ENCODE measurements at regions not wholly inside any gene's neighbourhood (a gene's known extent, or its start where the extent isn't known, plus 50 kb on each side); places are given as distances from the start of the nearest gene placed in this dataset.

GRCh38 chr5:158552241-158552640 is 547.5 kb downstream of the EBF1 start:
- no peak for TF ChIP-seq CTCF (IDR thresholded peaks at IDR 0.05)
- H3K4me3 ChIP-seq: no peak overlapping the region
- no peaks in the 10 kb centered on the region for H3K27me3 ChIP-seq
- no peak for DNase-seq
- H3K4me1 ChIP-seq: no peaks in the 10 kb centered on the region
- H3K9ac ChIP-seq (ENCODE audit: low read depth in 2 of 2, low read length in 2 of 2): no peak overlapping the region
- intact Hi-C loops (cut with DNase I): no loop called here
- H3K36me3 ChIP-seq: no peaks in the 10 kb centered on the region
- H3K9me3 ChIP-seq: no peaks in the 10 kb centered on the region
- H3K27ac ChIP-seq: no peak overlapping the region

GRCh38 chr5:158549311-158549710 is 550.4 kb downstream of the EBF1 start:
- H3K27me3 ChIP-seq: no peaks in the 10 kb centered on the region
- intact Hi-C loops (cut with DNase I): no loop called here
- TF ChIP-seq CTCF (IDR thresholded peaks at IDR 0.05): no peak

GRCh38 chr5:158546748-158547147 is 553.0 kb downstream of the EBF1 start:
- intact Hi-C loops (cut with DNase I): no loop called here
- Histone ChIP-seq H3K9ac (ENCODE audit: low read depth in 2 of 2, low read length in 2 of 2) (no peak overlapping the region), H3K36me3 (no peaks in the 10 kb centered on the region), H3K27ac (no peak overlapping the region), H3K4me1 (no peaks in the 10 kb centered on the region), H3K27me3 (no peaks in the 10 kb centered on the region), H3K4me3 (no peak overlapping the region), H3K9me3 (no peaks in the 10 kb centered on the region)
- DNase-seq: no peak
- no peak for TF ChIP-seq CTCF (IDR thresholded peaks at IDR 0.05)

More at GRCh38 chr5:158549311-158549710, 550.4 kb downstream of the EBF1 start:
- Histone ChIP-seq H3K9me3 (no peaks in the 10 kb centered on the region), H3K9ac (ENCODE audit: low read depth in 2 of 2, low read length in 2 of 2) (no peak overlapping the region), H3K27ac (no peak overlapping the region), H3K4me3 (no peak overlapping the region), H3K36me3 (no peaks in the 10 kb centered on the region), H3K4me1 (no peaks in the 10 kb centered on the region)
- no peak for DNase-seq

- no peak overlapping the region for H3K9ac ChIP-seq (ENCODE audit: low read depth in 2 of 2, low read length in 2 of 2)
- no peaks in the 10 kb centered on the region for H3K9me3 ChIP-seq
- no peak overlapping the region for H3K27ac ChIP-seq
- H3K27me3 ChIP-seq: no peaks in the 10 kb centered on the region
- H3K4me3 ChIP-seq: no peak overlapping the region
- no peak for DNase-seq
- intact Hi-C loops (cut with DNase I): no loop called here
- H3K4me1 ChIP-seq: no peaks in the 10 kb centered on the region
- TF ChIP-seq CTCF (IDR thresholded peaks at IDR 0.05): no peak
- H3K36me3 ChIP-seq: no peaks in the 10 kb centered on the region
Measured at GRCh38 chr5:158545949-158546530, 553.7 kb downstream of the EBF1 start.

- no peak overlapping the region for H3K4me3 ChIP-seq
- intact Hi-C loops (cut with DNase I): no loop called here
- H3K9me3 ChIP-seq: no peaks in the 10 kb centered on the region
- no peak for DNase-seq
- H3K4me1 ChIP-seq: no peaks in the 10 kb centered on the region
- H3K36me3 ChIP-seq: no peaks in the 10 kb centered on the region
- no peak for TF ChIP-seq CTCF (IDR thresholded peaks at IDR 0.05)
- no peaks in the 10 kb centered on the region for H3K27me3 ChIP-seq
- H3K9ac ChIP-seq (ENCODE audit: low read depth in 2 of 2, low read length in 2 of 2): no peak overlapping the region
- no peak overlapping the region for H3K27ac ChIP-seq
Measured at GRCh38 chr5:158544388-158545339, 555.1 kb downstream of the EBF1 start.

Measured in colonic mucosa (tissue), 4 donors.